Upper lobe of left lung (tissue), 4 donors: ENCODE measurements at regions not wholly inside any gene's neighbourhood (a gene's known extent, or its start where the extent isn't known, plus 50 kb on each side); places are given as distances from the start of the nearest gene placed in this dataset.

Experiments
- EP300 ChIP-seq, 4 donors: sonication (generic); formaldehyde crosslinking; IDR thresholded peaks; one replicate each; pipeline ENCODE4 v1.5.1; 2017; ENCODE audit warnings: antibody characterized with exemption in 4 of 4, control low read depth in 2 of 4
- POLR2A ChIP-seq, 4 donors: fragments of 450-650 bp; IDR thresholded peaks; one replicate each; pipeline ENCODE4 v1.5.1; 2016 to 2017; ENCODE audit warnings: antibody characterized with exemption in 4 of 4, mild to moderate bottlenecking in 2 of 4
- TF ChIP-seq, protein P1 (sequence below), 6 experiments: fragments of 450-650 bp in 4 of 6; fragments of 200-600 bp in 2 of 6; sonication (generic) in 2 of 6; IDR thresholded peaks; one replicate each; pipeline ENCODE4 v1.5.1; 2016 to 2019; ENCODE audit warnings: antibody characterized with exemption in 6 of 6

DNA sequence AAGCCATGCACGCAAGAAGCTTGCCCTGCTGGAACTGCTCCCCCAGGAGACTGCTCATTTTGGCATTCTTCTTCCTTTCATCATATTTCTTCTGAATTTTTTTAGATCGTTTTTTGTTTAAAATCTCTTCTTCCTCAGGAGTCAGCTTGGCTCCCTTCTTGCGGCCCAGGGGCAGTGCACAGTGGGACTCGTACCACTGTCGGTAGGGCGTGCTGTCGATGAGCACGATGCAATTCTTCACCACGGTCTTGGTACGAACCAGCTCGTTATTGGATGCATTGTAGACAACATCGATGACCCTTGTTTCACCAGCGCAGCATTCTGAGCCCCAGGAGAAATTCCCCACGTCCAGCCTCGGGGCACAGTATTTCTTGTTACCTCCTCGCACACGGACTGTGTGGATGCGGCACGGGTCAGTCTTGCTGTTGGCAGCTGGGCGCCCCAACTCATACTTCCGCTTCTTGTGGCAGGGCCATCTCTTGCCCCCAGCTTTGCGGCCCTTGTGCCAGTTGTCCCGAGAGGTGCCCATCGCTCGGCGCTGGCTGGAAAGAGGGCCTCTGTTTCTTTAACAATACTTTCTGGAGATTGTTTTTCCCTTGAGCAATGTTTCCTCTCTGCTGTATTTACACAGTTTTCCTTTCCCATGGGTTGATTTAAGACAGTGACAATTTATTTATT lies 452.4 kb downstream of the TMEM121 start:
- TF ChIP-seq, protein P1, sequence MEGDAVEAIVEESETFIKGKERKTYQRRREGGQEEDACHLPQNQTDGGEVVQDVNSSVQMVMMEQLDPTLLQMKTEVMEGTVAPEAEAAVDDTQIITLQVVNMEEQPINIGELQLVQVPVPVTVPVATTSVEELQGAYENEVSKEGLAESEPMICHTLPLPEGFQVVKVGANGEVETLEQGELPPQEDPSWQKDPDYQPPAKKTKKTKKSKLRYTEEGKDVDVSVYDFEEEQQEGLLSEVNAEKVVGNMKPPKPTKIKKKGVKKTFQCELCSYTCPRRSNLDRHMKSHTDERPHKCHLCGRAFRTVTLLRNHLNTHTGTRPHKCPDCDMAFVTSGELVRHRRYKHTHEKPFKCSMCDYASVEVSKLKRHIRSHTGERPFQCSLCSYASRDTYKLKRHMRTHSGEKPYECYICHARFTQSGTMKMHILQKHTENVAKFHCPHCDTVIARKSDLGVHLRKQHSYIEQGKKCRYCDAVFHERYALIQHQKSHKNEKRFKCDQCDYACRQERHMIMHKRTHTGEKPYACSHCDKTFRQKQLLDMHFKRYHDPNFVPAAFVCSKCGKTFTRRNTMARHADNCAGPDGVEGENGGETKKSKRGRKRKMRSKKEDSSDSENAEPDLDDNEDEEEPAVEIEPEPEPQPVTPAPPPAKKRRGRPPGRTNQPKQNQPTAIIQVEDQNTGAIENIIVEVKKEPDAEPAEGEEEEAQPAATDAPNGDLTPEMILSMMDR (IDR thresholded peaks at IDR 0.05) = no peak
- TF ChIP-seq EP300 (IDR thresholded peaks at IDR 0.05) = no peak
- no peak for TF ChIP-seq POLR2A (IDR thresholded peaks at IDR 0.05)
